ENCODE measurements at regions not wholly inside any gene's neighbourhood (a gene's known extent, or its start where the extent isn't known, plus 50 kb on each side); places are given as distances from the start of the nearest gene placed in this dataset.

DNA sequence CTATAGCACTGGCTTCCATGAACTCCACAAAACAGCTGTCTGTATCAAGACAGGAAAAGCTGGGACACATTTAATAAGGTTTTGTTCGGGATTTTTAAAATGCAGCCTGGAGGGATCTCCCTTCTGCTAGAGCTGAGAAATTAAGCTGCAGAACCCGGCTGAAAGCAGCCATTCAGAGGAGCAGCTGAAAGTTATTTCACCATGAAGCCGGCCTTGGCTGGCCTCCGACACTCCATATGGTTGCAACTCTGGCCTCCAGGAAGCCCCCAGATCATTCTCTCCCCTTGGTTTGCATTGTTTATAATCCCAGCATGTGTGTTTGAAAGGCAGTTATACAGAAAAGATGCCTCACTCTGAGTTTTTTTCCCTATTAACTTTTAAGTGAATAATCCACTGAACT lies 239.4 kb downstream of the SPATA18 start:
- TF ChIP-seq POLR2AphosphoS5 (IDR thresholded peaks at IDR 0.05; ENCODE audit: low read depth, low read length) (no peak), TAF1 (IDR thresholded peaks at IDR 0.05; ENCODE audit: borderline replicate concordance, low read depth, low read length) (no peak), POLR2A (IDR thresholded peaks at IDR 0.05; ENCODE audit: low read depth, low read length) (no peak)
